ENCODE measurements at regions not wholly inside any gene's neighbourhood (a gene's known extent, or its start where the extent isn't known, plus 50 kb on each side); places are given as distances from the start of the nearest gene placed in this dataset.

DNA sequence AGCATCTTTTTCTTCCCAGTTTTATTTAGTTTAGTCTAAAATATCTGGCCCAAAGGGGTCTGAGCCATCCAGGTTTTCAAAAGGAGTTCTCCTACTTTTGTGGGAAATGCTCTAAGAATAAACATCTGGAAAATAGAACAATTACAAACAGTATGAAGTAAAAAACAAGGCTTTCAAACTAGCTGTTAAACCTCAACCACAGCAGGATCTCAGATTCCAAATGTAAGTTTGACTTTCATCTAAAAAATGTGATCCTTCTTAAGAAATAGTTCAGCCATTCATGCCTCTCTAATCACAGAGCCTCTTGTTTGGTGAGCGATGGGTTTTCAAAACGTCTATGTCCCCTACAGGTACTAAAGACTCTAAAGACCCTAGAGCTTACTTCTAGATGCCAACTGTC, 413.5 kb downstream of the DUSP10 start:
- no peak for DNase-seq (ENCODE audit: insufficient read length, low spot score)
- no peak for FAIRE-seq

DNA sequence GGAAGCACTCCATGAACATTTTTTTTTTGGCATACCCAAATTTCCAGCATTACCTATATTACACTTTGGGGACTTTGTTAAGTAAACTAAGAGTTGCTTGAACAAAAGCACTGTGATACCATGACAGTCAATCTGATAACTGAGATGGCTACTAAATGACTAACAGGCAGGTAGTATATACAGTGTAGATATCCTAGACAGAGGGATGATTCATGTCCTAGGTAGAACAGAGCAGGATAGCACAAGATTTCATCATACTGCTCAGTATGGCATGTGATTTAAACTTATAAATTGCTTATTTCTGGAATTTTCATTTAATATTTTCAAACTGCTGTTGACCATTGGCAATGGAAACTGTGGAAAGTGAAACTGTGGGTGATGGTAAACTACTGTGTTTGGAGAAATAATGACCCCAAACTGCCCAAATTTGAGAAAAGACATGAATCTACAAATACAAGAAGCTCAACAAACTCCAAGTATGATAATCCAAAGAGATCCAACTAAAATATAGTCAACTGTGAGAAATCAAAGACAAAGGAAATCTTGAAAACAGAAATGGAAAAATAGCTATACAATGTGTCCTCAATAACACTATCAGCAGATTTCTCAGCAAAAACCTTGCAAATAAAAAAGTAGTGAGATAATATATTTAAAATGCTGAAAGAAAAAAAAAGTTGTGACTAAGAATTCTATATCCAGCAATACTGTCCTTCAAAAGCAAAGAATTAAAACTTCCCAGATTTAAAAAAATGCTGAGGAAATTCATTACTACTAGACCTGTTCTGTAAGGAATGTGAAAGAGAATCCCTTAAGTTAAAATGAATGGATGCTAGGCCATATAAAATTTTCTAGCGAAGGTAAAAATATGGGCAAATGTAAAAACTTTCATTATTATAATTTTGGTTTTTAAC, 410.4 kb downstream of the DUSP10 start:
- no peak for DNase-seq (ENCODE audit: insufficient read length, low spot score)
- FAIRE-seq: no peak

DNA sequence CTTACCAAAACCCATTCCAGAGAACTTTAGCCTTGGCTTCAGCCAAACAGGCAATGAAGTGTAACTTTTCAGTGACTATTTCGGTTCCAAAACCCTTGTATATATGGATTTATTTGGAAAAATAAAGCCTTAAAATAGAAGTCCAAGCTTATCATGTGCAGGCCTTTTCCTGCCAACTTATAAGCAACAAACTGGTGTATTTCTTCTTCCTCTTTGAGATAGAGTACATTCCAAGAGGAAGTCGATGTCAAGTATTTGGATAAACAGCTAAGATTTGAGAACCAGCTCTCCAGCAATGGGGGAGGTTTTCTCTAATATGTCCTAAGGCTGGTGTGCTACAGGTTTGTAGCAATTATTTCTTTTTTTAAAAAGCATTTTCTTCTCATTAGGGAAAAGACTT, 407.8 kb downstream of the DUSP10 start:
- FAIRE-seq (no peak), DNase-seq (ENCODE audit: insufficient read length, low spot score) (no peak)

DNA sequence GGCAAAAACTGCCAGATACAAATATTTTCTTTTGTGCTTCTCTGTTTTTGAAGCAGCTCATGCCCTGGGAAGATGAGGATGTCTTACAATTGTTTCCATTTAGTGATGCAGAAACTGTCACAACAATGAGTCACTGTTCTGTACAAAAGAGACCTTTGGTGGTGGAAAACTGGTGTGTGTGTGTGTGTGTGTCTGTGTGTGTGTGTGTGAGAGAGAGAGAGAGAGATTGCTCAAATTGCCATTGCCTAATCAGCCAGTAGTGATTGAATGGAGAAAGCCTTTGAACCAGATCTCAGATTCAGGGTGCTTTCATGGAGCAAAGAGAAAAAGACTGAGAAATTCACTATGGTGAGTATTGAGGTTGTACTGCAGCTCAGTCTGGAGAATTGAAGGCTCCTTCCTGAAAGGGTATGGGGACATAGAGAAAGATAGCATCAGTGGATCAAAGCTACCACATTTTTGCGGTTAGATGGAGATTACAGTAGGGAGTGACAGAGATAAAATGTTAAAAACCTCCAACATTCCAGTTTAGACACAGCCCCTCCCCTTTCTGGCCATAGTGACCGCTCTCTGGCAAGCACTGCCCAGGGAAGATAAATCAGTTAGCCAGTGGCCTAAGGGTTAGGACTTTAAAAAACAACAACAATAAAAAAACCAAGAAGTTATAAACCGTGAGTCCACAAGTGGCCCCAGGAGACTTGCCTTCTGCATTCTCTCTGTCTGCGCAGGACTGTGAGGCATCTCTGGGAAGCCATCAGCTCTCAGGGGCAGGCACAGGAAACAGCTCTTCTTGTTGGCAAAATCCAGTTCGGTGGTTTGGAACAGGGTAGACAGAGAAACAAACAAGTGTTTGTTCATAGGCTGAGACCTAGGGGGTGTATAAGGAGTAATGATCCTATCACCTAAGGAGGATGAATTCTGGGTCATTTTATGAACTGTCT, 406.5 kb downstream of the DUSP10 start:
- no peak for DNase-seq (ENCODE audit: insufficient read length, low spot score)
- no peak for FAIRE-seq

DNA sequence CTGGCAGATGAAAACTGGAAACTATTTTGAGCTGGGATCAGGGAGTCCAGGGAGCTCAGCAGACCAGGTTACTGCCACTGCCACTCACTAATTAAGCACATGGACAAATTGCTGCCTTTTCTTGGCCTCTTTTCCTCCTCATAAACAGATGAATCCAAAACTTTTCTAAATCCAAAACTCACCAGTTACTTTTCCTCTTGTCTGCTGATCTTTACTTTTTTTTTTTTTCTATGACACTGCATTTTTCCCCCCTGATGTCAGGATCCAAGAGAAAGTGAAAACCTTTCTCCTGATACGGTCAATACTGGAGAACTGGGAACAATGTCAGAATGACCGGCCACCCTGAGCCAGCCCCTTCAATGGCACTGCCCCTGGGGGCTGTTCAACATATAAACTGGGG, 405.8 kb downstream of the DUSP10 start:
- FAIRE-seq: no peak
- DNase-seq (ENCODE audit: insufficient read length, low spot score): no peak

DNA sequence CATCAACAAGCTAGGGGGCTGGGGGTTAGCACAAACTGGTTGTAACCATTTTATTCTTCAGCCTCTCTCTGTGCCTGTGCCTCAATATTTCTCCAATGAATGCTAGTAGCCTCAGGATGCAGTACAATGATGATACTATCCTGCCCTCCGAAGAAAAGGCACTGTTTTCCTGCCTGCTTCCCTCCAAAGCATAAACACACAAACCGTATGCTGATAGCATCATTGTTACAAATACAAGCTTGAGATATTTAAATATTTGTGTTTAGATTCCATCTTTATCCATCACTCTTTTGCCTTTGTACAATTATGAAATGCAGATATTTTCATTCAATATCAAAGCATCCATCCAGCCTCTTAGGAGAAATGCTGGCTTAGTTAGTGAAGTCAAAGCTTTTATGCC, 404.8 kb downstream of the DUSP10 start:
- no peak for DNase-seq (ENCODE audit: insufficient read length, low spot score)
- no peak for FAIRE-seq

DNA sequence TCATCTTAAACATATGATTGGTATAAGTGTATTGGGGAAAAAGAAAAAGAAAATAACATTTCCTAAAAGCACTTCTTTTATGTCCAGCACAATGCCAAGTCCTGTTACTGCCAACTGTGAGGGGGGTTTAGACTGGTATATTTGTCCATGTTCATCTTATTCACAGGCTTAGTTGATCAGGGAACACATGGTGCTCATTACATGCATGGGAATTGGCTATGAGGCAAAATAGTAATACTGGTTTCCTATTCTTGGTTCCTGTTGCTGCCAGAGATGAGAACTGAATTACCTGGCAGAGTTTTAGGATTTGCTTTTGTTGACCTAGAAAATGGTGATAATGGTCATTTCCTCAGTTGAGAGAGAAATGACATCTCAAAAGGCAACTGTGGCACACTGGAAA, 398.8 kb downstream of the DUSP10 start:
- FAIRE-seq: no peak
- DNase-seq (ENCODE audit: insufficient read length, low spot score): no peak

DNA sequence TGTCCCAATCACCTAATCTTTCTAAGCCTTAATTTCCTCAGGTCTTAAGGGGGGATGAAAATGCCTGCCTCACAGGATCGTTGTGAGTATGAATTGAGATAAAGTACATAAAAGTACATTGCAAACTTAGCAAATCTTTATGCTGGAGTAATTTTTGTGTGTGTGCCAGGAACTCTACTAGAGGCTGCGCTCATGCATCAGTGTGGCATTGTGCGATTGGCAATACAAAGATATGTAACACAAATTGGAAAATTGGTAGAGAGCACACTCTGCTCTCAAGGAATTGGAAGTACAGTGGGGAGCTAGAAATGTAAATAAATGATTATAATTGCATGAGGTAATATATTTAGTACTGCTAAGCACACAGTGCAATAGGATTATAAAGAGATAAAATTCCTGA, 398.3 kb downstream of the DUSP10 start:
- DNase-seq (ENCODE audit: insufficient read length, low spot score): no peak
- no peak for FAIRE-seq

DNA sequence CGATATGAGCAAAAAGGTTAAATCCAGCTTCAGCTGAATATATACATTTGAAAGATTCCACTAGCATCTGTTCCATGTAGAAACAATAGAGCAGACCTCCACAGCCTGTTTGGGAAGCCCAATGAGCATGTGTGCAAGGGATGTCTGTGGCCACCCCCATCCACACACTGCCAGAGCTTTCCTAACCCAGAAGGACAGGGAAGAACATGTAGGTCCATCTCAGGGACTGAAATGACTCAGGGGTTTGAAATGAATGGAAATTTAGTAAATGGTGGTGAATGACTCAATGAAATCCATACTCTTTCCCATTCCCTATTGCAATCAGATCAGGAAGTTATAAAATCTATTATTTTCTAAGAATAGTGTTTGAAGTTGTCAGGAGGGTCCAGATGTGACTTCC, 397.2 kb downstream of the DUSP10 start:
- DNase-seq (ENCODE audit: insufficient read length, low spot score): no peak
- no peak for FAIRE-seq

DNA sequence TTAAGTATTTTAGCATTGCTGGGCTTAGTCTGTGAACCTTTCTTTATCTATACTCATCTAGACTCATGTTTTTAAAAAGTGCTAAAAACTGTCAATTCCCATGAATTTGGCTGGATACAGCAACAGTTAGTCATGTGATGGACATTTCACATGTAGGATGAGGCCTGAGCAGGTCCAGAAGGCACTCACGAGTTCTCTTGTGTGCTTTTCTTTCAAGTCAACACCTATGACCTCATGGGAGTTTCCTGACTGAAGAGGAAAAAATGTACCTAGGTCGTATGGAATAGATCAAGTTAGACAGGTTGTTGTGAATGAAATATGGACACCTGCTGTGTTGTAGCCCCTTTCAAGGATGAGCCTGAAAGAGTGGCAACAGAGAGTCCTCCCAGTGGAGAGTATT, 394.2 kb downstream of the DUSP10 start:
- DNase-seq (ENCODE audit: insufficient read length, low spot score): no peak
- FAIRE-seq: no peak

DNA sequence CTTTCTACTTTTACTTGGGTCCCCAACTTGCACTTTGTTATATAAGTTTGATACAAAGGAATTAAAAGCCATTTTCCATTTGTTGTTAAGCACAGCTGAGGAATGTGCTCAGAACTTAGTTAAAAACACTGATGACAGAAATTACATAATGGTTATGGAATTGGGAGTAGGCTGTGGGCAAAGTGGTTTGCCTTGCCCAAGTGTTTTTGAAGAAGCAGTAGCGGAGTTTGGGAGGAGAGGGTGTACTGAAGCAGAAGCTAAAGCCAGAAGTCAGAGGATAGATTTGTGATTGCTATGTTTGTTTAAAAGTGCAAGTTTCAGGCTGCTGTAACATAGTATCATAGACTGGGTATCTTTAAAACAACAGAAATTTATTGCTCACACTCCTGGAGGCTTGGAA, 391.8 kb downstream of the DUSP10 start:
- no peak for FAIRE-seq

DNA sequence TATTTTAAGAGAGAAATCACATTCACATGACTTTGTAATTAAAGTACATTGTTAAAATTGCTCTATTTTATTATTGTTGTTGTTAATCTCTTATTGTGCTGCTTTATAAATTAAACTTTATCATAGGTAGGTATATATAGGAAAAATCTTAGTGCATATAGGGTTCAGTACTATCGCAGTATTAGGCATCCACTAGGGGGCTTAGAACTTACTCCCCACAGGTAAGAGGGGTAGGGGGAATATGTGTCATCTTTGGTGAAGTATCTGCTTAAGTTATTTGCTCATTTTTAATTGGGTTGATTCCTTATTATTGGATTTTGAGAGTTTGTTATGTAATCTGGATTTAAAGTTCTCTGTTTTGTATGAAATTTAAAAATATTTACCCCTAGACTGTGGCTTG, 385.2 kb downstream of the DUSP10 start:
- DNase-seq (ENCODE audit: insufficient read length, low spot score) (no peak), FAIRE-seq (no peak)

More for the DNA sequence above, 391.8 kb downstream of the DUSP10 start:
- DNase-seq (ENCODE audit: insufficient read length, low spot score): no peak

DNA sequence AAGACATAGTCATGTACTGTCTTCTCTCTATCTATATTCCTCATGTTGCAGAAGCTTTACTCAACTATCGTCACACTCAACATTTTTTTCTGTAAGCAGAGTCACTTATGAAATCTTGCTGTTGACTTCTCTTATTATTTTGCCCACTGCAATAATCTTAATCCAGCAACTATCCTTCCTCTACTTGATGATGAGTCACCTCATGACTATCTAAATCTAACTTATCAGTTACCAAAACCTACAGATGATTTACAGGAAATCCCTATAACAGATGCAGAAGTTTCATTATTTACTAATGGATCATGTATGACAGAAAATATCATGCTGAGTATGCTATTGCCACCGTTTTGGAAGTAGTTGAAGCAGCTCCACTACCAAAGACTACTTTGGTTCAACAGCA, 378.9 kb downstream of the DUSP10 start:
- no peak for DNase-seq (ENCODE audit: insufficient read length, low spot score)

DNA sequence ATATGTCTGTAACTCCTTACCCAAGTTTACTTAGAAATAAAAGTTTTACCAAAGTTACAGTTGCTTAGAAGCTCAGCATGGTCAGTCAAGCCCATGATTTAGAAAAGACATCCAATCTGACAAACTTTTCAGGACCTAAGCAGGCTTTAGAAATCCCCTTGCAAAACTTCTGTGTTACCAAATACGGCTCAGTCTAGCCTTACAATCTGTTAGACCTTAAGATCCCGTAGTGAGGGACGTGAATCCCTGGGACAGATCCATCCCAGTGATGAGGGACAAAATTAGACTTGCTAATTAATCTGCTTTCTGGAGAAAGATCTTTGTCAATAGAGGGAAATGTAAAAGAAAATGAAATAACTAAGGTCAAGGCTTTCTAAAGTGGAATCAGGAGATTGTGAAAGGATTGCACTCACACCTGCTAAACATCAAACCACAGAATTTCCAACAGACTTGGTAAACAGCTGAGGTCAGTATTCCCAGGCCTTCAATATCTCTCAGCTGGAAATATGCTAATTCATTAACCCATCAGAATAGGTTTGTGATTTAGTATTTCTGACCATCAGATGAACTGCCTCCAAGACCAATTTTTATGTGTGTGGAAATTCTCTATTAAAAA, 375.3 kb downstream of the DUSP10 start:
- DNase-seq (ENCODE audit: insufficient read length, low spot score): no peak
- FAIRE-seq: no peak

More for the DNA sequence above, 378.9 kb downstream of the DUSP10 start:
- FAIRE-seq: no peak

DNA sequence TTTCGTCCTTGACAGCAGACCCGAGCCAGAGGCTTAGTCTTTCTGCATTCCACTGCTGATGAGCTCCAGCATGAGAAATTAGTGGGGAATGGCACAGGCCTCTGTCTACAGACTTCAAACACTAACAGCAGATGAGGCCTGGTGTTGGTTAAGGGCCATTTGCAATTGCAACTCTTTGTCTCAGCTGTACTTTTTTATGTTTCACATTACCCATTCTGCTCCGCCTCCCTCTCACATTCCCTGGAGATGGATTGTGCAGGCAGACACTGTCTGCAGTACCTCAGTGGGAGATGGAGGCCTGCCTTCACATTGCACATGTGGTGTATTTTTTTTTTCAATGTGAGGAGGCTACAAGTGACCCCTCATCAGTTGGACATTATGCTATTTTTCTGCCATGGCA, 370.2 kb downstream of the DUSP10 start:
- no peak for DNase-seq (ENCODE audit: insufficient read length, low spot score)
- FAIRE-seq: no peak

DNA sequence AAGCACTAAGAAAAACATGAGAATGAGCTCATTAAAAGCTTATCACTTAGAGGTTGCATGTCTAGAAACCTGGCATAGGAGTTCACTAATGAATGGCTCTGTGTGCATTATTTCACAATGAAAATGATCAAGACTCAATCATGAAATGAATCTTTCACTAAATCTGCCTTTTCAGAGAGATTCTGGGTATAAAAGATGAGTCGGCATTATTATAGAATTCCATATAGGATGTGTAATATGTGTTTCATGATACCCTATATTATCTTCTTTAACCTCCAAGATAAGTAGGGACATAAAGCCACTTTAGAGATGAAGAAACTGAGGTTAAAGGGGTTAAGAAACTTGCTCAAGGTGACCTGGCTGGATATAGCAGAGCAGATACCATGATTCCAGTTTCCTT, 368.1 kb downstream of the DUSP10 start:
- DNase-seq (ENCODE audit: insufficient read length, low spot score) (no peak), FAIRE-seq (no peak)

DNA sequence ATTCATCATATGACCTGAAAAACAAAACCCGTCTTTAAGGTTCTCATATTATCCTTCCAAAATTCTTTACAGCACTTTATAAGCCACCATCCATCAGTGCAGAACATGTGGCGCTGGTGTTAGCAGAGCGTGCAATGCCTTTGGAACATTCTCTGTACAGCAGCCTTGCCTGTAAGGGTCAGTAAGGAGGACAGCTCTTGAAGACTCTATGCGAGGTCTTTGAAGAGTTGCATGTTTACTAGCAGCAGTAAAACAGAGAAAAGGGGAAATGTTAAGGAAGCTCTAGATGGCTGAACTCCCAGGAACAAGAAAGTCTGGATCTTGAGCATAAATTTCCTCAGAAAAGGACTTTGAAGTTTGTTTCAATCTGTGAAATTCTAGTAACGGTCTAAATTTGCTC, 365.6 kb downstream of the DUSP10 start:
- DNase-seq (ENCODE audit: insufficient read length, low spot score) (no peak), FAIRE-seq (no peak)

DNA sequence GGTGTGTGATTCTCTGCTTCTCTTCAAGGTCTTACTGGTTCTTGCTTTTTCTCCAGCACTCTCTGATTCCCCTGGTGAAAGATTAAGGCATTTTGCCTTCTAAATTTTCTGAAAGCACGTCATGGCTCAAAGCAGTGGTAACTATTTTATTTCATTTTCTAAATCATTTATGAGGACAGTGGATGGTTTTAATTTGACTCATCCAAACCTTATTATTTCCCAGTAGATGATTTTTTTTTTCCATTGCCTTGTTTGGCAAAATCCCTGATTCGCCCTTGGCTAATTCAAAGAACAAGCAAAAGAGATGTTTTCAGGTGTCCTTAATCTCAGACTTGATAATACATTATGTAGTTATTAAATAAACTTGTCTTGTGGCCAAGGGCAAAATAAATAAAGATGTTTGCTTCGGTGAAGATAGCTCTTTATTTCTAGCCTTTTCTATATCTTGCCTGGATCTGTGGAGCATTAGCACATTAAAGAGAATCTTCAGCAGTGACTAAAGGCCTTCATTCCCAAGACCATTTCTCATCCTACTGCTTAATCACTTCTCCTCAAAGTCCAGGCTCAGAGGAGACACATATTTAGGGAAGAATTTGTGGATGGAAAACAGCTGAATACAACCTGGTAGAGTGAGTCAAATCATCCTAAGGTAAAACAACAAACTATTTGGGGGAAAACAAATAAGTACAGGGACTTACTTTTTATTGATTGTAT, 359.8 kb downstream of the DUSP10 start:
- DNase-seq (ENCODE audit: insufficient read length, low spot score) (no peak), FAIRE-seq (no peak)

DNA sequence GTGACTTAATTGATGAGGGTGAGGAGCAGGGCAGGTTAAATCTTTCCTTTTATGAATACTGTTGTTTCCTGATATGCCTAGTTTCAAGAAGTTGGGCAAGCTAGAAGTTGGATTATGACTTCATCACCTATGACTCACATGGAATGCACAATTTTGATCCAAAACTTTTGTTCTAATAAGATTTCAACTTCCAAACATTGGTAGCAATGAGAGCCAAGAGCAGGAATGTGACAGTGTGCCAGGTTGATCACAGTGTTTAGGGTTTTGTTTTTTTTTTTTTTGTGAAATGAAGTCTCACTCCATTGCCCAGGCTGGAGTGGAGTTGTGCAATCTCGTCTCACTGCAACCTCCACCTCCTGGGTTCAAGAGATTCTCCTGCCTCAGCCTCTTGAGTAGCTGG, 349.4 kb downstream of the DUSP10 start:
- DNase-seq (ENCODE audit: insufficient read length, low spot score) (no peak), FAIRE-seq (no peak)

DNA sequence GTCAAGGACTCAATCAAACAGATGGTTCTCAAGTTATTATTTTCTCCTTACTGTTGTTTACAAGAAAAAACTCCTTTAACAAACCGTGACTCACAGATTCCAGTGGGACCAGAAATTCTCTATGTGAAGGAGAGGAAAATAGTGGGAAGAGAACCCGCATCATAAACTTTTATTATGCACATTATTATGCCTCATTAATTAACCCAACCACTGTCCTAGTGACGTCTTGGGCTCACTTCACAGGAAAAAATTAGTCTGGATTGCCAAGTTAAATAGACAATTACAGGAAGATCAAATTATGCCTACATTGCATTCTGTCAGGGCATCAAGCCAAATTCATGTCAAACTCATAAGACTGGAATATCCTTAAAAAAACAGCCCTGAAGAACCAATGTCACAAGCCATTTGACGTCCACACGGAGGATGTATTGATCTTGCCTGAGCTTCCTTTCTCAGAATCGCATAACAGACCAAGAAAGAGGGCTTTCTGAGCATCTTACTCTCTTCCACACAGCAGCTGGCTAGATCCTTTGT, 347.8 kb downstream of the DUSP10 start:
- no peak for FAIRE-seq
- no peak for DNase-seq (ENCODE audit: insufficient read length, low spot score)

All from GM19239 (cell line).